ENCODE measurements at regions not wholly inside any gene's neighbourhood (a gene's known extent, or its start where the extent isn't known, plus 50 kb on each side); places are given as distances from the start of the nearest gene placed in this dataset.
"Not testable (repeated sequence)": the region's sequence is repeated elsewhere in the genome, so short reads cannot be mapped to it uniquely, and the experiment has no call there.

DNA sequence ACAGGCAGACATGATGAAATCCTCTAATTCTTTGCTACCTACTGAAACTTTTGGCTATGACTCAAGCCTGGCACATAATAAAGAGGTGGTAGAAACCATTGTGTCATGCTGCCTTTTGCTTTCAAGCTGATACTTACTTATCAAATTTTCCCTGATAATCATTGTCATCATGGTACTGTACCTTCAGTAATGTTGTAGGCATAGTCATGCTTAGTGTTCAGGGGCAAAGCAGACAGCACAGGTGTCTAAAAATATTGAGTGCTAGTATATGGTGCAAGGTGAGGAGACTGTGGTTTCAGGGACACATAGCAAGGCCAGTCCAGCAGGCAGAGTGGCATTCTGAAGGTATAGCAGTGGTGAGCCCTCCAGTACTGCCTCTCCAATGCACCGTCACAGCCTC, 226.9 kb upstream of the DEPDC1 start:
- WGBS, result 87% methylated on average over 1 of the region's 1 CpG

GRCh38 chr1:68725001-68725752, 228.3 kb upstream of the DEPDC1 start:
- TF ChIP-seq HNF4G (IDR thresholded peaks at IDR 0.05) (no peak), MAX (IDR thresholded peaks at IDR 0.05) (no peak)
- TF ChIP-seq, protein P1, sequence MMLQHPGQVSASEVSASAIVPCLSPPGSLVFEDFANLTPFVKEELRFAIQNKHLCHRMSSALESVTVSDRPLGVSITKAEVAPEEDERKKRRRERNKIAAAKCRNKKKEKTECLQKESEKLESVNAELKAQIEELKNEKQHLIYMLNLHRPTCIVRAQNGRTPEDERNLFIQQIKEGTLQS (IDR thresholded peaks at IDR 0.05), result no peak
- no peak overlapping the region for H3K27ac ChIP-seq (ENCODE audit: low read depth in 1 of 2, low read length in 2 of 2)
- 40% methylated on average over 2 of the region's 2 CpGs for WGBS
- no peak overlapping the region for H3K9ac ChIP-seq (ENCODE audit: low read depth in 1 of 2, low read length in 2 of 2)
- no peaks in the 10 kb centered on the region for H3K36me3 ChIP-seq (ENCODE audit: control insufficient read depth in 4 of 4, insufficient read depth in 3 of 4, low read depth in 1 of 4, low read length in 3 of 4)
- no peaks in the 10 kb centered on the region for H3K9me3 ChIP-seq (ENCODE audit: control insufficient read depth in 4 of 4, low read length in 3 of 4)
- no peaks in the 10 kb centered on the region for H3K27me3 ChIP-seq (ENCODE audit: control insufficient read depth in 4 of 4, insufficient read depth in 4 of 4, low read length in 3 of 4)
- H3K4me1 ChIP-seq (ENCODE audit: control insufficient read depth in 4 of 4, insufficient read depth in 4 of 4, low read length in 3 of 4), result no peaks in the 10 kb centered on the region
- DNase-seq (ENCODE audit: low spot score), result no peak
- no peak overlapping the region for H3K4me3 ChIP-seq (ENCODE audit: low read depth in 1 of 3, low read length in 3 of 3)

More for the DNA sequence above, 226.9 kb upstream of the DEPDC1 start:
- H3K9ac ChIP-seq (ENCODE audit: low read depth in 1 of 2, low read length in 2 of 2), result no peak overlapping the region
- no peak overlapping the region for H3K4me3 ChIP-seq (ENCODE audit: low read depth in 1 of 3, low read length in 3 of 3)
- H3K27me3 ChIP-seq (ENCODE audit: control insufficient read depth in 4 of 4, insufficient read depth in 4 of 4, low read length in 3 of 4), result peaks cover 0 to 3% (median 0%) of the 10 kb centered on the region in 4 donors
- no peak overlapping the region for H3K27ac ChIP-seq (ENCODE audit: low read depth in 1 of 2, low read length in 2 of 2)
- DNase-seq (ENCODE audit: low spot score), result no peak
- TF ChIP-seq NR2F2 (IDR thresholded peaks at IDR 0.05), result no peak
- TF ChIP-seq EGR1 (IDR thresholded peaks at IDR 0.05; ENCODE audit: low read depth in 2 of 2), result no peak
- no peak for TF ChIP-seq REST (IDR thresholded peaks at IDR 0.05)
- no peak for TF ChIP-seq YY1 (IDR thresholded peaks at IDR 0.05)
- no peak for TF ChIP-seq FOXA1 (IDR thresholded peaks at IDR 0.05)
- TF ChIP-seq TAF1 (conservative IDR thresholded peaks at IDR 0.05), result no peak
- no peaks in the 10 kb centered on the region for H3K36me3 ChIP-seq (ENCODE audit: control insufficient read depth in 4 of 4, insufficient read depth in 3 of 4, low read depth in 1 of 4, low read length in 3 of 4)
- H3K4me1 ChIP-seq (ENCODE audit: control insufficient read depth in 4 of 4, insufficient read depth in 4 of 4, low read length in 3 of 4), result no peaks in the 10 kb centered on the region
- no peaks in the 10 kb centered on the region for H3K9me3 ChIP-seq (ENCODE audit: control insufficient read depth in 4 of 4, low read length in 3 of 4)

GRCh38 chr1:68739486-68739885, 242.6 kb upstream of the DEPDC1 start:
- H3K27ac ChIP-seq (ENCODE audit: low read depth in 1 of 2, low read length in 2 of 2); H3K9me3 ChIP-seq (ENCODE audit: control insufficient read depth in 4 of 4, low read length in 3 of 4); H3K4me1 ChIP-seq (ENCODE audit: control insufficient read depth in 4 of 4, insufficient read depth in 4 of 4, low read length in 3 of 4); H3K27me3 ChIP-seq (ENCODE audit: control insufficient read depth in 4 of 4, insufficient read depth in 4 of 4, low read length in 3 of 4); H3K36me3 ChIP-seq (ENCODE audit: control insufficient read depth in 4 of 4, insufficient read depth in 3 of 4, low read depth in 1 of 4, low read length in 3 of 4); H3K9ac ChIP-seq (ENCODE audit: low read depth in 1 of 2, low read length in 2 of 2); H3K4me3 ChIP-seq (ENCODE audit: low read depth in 1 of 3, low read length in 3 of 3); DNase-seq (ENCODE audit: low spot score): not testable (repeated sequence)
- WGBS, result 59% methylated on average over 9 of the region's 19 CpGs

DNA sequence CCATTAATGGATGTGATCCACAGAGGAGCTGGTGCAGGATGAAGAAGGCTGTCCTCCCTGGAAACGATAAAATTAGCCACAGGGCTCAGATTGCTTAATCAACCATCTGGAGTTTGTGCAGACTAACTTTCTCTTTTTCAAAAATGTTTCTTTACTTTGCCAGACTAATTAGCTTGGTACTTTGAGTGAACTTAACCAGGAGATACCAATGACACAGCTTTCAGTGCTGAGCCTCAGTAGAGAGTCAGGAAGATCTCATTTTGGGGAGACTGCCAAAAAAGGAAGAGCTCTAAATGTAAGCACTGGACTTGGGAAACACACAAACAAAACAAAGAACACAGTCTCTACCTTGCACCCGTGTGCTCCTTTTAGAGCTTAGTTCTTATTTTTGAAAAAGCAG, 248.1 kb upstream of the DEPDC1 start:
- peaks cover 0 to 6% (median under 1%) of the 10 kb centered on the region in 4 donors for H3K9me3 ChIP-seq (ENCODE audit: control insufficient read depth in 4 of 4, low read length in 3 of 4)
- no peak for DNase-seq (ENCODE audit: low spot score)
- H3K27ac ChIP-seq (ENCODE audit: low read depth in 1 of 2, low read length in 2 of 2), result no peak overlapping the region
- H3K4me3 ChIP-seq (ENCODE audit: low read depth in 1 of 3, low read length in 3 of 3), result no peak overlapping the region
- H3K36me3 ChIP-seq (ENCODE audit: control insufficient read depth in 4 of 4, insufficient read depth in 3 of 4, low read depth in 1 of 4, low read length in 3 of 4), result no peaks in the 10 kb centered on the region
- H3K9ac ChIP-seq (ENCODE audit: low read depth in 1 of 2, low read length in 2 of 2), result no peak overlapping the region
- WGBS, result 48% methylated on average over 2 of the region's 2 CpGs
- TF ChIP-seq RXRA (IDR thresholded peaks at IDR 0.05), result peak; percentile 8 to 11
- no peak for TF ChIP-seq EGR1 (IDR thresholded peaks at IDR 0.05; ENCODE audit: low read depth in 2 of 2)
- no peak for TF ChIP-seq FOXA1 (IDR thresholded peaks at IDR 0.05)
- no peaks in the 10 kb centered on the region for H3K4me1 ChIP-seq (ENCODE audit: control insufficient read depth in 4 of 4, insufficient read depth in 4 of 4, low read length in 3 of 4)
- no peaks in the 10 kb centered on the region for H3K27me3 ChIP-seq (ENCODE audit: control insufficient read depth in 4 of 4, insufficient read depth in 4 of 4, low read length in 3 of 4)
